Adrenal gland (tissue), 5 donors: ENCODE measurements at regions not wholly inside any gene's neighbourhood (a gene's known extent, or its start where the extent isn't known, plus 50 kb on each side); places are given as distances from the start of the nearest gene placed in this dataset.

Source experiments
- POLR2A ChIP-seq, 2 donors: fragments of 450-650 bp; IDR thresholded peaks; one replicate each; pipeline ENCODE4 v1.6.1; 2017; ENCODE audit warnings: antibody characterized with exemption in 2 of 2, mild to moderate bottlenecking in 2 of 2, moderate library complexity in 1 of 2
- TF ChIP-seq, protein P1 (sequence below), 6 experiments: fragments of 450-650 bp in 4 of 6; fragments of 200-600 bp in 2 of 6; sonication (generic) in 1 of 6; IDR thresholded peaks; 1 replicate in 5 of 6; 2 replicates in 1 of 6; pipeline versions ENCODE4 v1.5.1 to v1.8.0; 2016 to 2021; ENCODE audit warnings: antibody characterized with exemption in 6 of 6, mild to moderate bottlenecking in 2 of 6, moderate library complexity in 1 of 6
- donor health status: DM: no; HTN: no; CAD: no.

DNA sequence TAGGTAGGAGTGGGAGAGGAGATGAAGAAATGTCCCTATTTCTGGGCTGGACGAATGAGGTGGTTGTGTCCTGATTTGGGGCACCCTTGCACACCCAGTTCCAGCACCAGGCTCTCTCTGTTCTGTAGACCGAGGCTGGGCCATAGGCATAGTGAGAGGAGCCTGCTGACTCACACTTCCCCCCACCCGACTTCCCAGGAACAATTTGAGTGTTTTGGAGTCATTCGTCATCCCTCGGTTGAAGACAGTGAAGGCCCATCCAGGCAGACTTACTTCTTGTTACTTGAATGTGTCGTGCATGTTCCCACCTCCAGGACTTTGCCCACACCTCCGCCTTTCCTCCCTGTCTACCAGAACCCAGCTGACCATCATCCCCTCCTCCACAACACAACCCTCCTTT lies 179.1 kb downstream of the HAUS1 start:
- TF ChIP-seq, protein P1, sequence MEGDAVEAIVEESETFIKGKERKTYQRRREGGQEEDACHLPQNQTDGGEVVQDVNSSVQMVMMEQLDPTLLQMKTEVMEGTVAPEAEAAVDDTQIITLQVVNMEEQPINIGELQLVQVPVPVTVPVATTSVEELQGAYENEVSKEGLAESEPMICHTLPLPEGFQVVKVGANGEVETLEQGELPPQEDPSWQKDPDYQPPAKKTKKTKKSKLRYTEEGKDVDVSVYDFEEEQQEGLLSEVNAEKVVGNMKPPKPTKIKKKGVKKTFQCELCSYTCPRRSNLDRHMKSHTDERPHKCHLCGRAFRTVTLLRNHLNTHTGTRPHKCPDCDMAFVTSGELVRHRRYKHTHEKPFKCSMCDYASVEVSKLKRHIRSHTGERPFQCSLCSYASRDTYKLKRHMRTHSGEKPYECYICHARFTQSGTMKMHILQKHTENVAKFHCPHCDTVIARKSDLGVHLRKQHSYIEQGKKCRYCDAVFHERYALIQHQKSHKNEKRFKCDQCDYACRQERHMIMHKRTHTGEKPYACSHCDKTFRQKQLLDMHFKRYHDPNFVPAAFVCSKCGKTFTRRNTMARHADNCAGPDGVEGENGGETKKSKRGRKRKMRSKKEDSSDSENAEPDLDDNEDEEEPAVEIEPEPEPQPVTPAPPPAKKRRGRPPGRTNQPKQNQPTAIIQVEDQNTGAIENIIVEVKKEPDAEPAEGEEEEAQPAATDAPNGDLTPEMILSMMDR (IDR thresholded peaks at IDR 0.05): no peak
- no peak for TF ChIP-seq POLR2A (IDR thresholded peaks at IDR 0.05)
